ENCODE measurements at regions not wholly inside any gene's neighbourhood (a gene's known extent, or its start where the extent isn't known, plus 50 kb on each side); places are given as distances from the start of the nearest gene placed in this dataset.
"Not testable (repeated sequence)": the region's sequence is repeated elsewhere in the genome, so short reads cannot be mapped to it uniquely, and the experiment has no call there.

DNA sequence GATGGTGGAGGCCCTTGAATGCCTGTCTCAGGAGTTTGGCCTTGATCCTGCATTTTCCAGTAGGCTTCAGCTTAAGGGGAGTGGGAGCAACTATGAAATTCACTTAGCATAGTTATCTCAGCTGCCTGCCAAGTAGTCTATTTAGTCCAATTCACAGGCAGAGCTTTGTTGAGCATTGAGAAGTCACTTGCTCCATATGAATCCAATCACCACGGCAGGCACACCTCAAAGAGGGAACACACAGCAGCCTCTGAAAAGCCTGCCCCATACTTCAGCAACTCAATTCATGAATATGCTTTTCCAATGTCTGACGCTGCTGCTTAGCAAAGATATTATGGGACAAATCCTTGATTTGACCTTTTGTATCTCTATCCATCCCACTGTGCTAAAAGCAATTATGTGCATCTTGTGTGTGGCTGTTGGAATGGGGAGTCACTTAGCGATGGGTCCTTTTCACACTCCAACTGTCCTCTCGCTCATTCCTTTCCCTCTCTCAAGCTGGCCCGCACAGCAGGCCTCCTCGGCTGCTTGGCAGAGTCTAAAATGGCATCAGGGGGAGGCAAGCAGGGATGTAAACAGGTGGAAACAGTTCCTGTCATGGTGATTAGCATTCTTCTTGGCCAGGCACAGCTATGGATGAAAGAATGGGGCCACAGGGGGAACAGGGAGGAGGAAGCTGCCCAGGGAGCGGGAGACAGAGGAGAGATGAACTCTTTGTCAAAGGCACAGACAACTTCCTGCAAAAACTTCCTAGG lies 56.0 kb upstream of the LRPPRC start:
- no peaks in the 10 kb centered on the region for H3K4me1 Mint-ChIP-seq (ENCODE audit: low read depth)
- H3K4me3 Mint-ChIP-seq, result no peak overlapping the region
- H3K27me3 Mint-ChIP-seq, result no peaks in the 10 kb centered on the region
- no peak overlapping the region for H3K27ac Mint-ChIP-seq
- H3K9me3 Mint-ChIP-seq, result no peaks in the 10 kb centered on the region
- H3K36me3 Mint-ChIP-seq (ENCODE audit: low read depth), result no peaks in the 10 kb centered on the region

DNA sequence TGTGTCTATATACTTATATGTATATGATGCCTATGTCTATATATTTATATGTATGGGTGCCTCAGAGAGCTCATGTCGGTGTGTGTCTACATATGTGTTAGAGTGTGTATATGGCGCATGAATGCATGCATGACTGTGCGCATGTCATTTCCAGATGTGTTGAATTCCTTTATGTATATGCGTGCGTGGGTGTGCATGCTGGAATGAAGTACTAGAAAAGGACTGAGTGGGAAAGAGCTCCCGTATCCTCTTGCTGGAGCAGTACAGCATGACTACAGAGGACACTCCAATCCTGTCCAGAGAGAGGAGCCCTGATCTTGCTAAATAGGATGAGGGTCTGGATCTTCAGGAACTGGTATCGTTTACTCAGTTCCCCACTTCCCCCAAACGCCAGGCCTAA lies 56.8 kb upstream of the LRPPRC start:
- Mint-ChIP-seq H3K4me1 (ENCODE audit: low read depth) (no peaks in the 10 kb centered on the region), H3K27ac (no peak overlapping the region), H3K36me3 (ENCODE audit: low read depth) (no peaks in the 10 kb centered on the region), H3K27me3 (no peaks in the 10 kb centered on the region), H3K4me3 (no peak overlapping the region), H3K9me3 (no peaks in the 10 kb centered on the region)

DNA sequence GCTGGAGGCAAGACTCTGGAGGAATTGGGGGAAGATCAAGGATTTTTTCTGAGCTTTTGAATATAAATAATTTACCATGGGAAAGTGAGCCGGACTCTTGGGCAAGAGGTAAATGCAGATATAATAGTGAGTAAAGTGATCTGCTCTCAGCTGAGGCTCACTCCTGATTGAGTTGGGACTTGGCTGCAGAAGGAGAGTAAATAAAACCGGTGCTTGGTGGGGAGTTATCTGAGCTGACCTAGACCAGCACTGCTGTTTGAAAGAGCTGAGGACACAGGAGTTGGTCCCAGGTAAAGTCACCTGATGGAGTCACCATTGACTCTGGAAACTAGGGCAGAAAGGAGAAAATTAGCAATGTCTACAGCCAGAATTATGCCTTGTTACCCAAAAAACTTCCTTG lies 57.3 kb upstream of the LRPPRC start:
- Mint-ChIP-seq H3K36me3 (ENCODE audit: low read depth) (no peaks in the 10 kb centered on the region), H3K27me3 (no peaks in the 10 kb centered on the region), H3K4me3 (no peak overlapping the region), H3K27ac (no peak overlapping the region), H3K9me3 (no peaks in the 10 kb centered on the region), H3K4me1 (ENCODE audit: low read depth) (no peaks in the 10 kb centered on the region)

DNA sequence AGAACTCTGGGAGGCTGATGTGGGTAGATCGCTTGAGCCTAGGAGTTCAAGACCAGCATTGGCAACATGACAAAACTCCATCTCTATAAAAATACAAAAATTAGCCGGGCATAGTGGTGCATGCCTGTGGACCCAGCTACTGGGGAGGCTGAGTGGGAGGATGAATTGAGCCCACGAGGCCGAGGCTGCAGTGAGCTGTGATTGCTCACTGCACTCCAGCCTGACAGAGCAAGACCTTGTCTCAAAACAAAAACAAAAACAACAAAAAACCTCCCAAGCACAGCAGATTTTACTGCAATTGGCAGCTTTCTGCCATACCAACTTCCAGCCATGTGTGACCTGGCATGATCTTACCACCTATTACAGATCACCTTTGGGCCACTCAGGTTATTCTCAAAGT lies 57.7 kb upstream of the LRPPRC start:
- H3K27me3 Mint-ChIP-seq, result no peaks in the 10 kb centered on the region
- H3K4me1 Mint-ChIP-seq (ENCODE audit: low read depth), result no peaks in the 10 kb centered on the region
- H3K36me3 Mint-ChIP-seq (ENCODE audit: low read depth), result no peaks in the 10 kb centered on the region
- no peak overlapping the region for H3K4me3 Mint-ChIP-seq
- no peaks in the 10 kb centered on the region for H3K9me3 Mint-ChIP-seq
- no peak overlapping the region for H3K27ac Mint-ChIP-seq

DNA sequence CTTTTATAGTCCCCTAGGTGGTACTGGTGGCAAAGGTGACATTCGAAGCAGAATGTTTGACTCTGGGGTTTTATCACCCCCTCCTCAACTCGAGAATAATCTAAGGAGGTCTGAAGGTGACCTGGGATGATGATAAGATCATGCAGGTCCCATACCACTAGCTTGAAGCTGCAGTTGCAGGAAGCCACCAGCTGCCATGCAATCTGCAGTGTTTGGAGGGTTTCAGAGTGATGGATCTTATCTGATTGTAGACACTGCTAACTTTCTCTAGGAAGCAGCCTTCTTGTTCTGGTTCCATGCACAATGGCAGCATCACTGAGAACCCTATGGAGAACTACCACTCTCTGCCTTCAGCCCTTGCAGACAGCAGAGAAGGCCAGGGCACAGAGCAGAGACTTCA lies 59.4 kb upstream of the LRPPRC start:
- H3K4me1 Mint-ChIP-seq (ENCODE audit: low read depth), result no peaks in the 10 kb centered on the region

DNA sequence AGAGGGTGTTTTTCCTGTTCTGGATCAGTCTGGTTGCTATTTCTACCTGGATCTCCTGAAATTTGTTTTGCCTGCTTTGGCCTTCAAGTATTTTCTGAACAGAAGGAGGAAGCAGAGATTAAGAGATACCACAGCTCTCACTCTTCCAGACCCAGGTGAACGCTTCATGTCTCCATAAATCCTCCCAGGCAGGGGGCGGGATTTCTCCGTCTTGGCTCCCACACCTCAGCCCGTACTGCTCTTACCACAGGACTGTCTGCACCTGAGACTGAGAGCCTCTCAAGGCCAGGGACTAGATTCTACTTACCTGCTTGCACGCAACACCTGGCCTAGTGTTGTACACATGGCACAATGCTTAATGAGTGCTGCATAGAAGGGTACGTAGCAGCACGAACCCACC lies 59.9 kb upstream of the LRPPRC start:
- no peaks in the 10 kb centered on the region for H3K9me3 Mint-ChIP-seq
- no peaks in the 10 kb centered on the region for H3K27me3 Mint-ChIP-seq
- H3K4me1 Mint-ChIP-seq (ENCODE audit: low read depth), result no peaks in the 10 kb centered on the region
- no peak overlapping the region for H3K4me3 Mint-ChIP-seq
- no peaks in the 10 kb centered on the region for H3K36me3 Mint-ChIP-seq (ENCODE audit: low read depth)
- no peak overlapping the region for H3K27ac Mint-ChIP-seq

More for the DNA sequence above, 59.4 kb upstream of the LRPPRC start:
- no peak overlapping the region for H3K4me3 Mint-ChIP-seq
- H3K27ac Mint-ChIP-seq, result no peak overlapping the region
- H3K36me3 Mint-ChIP-seq (ENCODE audit: low read depth), result no peaks in the 10 kb centered on the region
- H3K9me3 Mint-ChIP-seq, result no peaks in the 10 kb centered on the region
- H3K27me3 Mint-ChIP-seq, result no peaks in the 10 kb centered on the region

DNA sequence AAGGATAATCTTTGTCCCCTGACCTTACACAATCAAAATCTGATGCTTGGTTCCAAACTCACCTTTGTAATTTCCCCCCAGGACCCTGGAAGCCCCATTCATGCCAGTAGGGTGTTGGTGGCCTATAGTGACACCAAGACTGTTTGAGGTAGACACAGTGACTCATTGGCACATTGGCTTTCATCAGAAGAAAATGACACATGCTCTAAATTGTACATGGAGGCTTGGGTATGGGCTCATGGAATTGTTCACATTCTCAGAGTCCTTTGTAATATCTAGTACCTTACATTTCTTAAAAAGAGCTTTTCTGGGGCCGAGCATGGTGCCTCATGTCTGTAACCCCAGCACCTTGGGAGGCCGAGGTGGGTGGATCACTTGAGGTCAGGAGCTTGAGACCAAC lies 61.2 kb upstream of the LRPPRC start:
- H3K27ac Mint-ChIP-seq, result no peak overlapping the region
- no peaks in the 10 kb centered on the region for H3K9me3 Mint-ChIP-seq
- H3K36me3 Mint-ChIP-seq (ENCODE audit: low read depth), result no peaks in the 10 kb centered on the region
- no peak overlapping the region for H3K4me3 Mint-ChIP-seq
- H3K4me1 Mint-ChIP-seq (ENCODE audit: low read depth), result no peaks in the 10 kb centered on the region
- H3K27me3 Mint-ChIP-seq, result no peaks in the 10 kb centered on the region

DNA sequence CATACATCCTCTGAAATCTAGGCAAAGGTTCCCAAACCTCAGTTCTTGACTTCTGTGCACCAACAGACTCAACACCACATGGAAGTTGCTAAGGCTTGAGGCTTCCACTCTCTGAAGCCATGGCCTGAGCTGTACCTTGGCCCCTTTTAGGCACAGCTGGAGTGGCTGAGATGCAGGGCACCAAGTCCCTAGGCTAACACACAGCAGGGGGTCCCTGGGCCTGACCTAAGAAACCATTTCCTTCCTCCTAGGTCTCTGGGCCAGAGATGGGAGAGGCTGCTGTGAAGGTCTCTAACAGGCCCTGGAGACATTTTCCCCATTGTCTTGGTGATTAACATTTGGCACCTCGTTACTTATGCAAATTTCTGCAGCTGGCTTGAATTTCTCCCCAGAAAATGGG lies 64.5 kb upstream of the LRPPRC start:
- not testable (repeated sequence) for H3K4me3 Mint-ChIP-seq; H3K9me3 Mint-ChIP-seq; H3K27ac Mint-ChIP-seq; H3K27me3 Mint-ChIP-seq; H3K4me1 Mint-ChIP-seq (ENCODE audit: low read depth); H3K36me3 Mint-ChIP-seq (ENCODE audit: low read depth)

DNA sequence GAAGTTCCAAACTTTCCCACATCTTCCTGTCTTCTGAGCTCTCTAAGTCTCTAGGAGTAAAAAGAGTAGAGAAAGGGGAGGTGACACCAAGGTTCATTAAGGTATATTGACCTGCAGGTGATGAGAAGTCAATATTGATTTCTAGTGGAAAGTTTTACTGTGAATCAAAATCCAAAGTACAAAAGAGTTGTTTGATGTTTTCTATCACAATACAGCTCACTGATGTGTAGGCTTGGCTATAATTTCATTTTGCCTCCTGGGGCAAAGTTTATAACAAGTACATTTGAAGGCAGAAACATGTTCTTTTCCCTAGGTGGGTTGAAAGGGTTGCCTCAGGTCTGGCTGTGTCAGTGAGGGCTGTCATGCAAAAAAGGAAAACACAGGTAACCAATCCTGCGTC lies 65.2 kb upstream of the LRPPRC start:
- no peaks in the 10 kb centered on the region for H3K4me1 Mint-ChIP-seq (ENCODE audit: low read depth)
- no peaks in the 10 kb centered on the region for H3K9me3 Mint-ChIP-seq
- no peak overlapping the region for H3K27ac Mint-ChIP-seq
- no peak overlapping the region for H3K4me3 Mint-ChIP-seq
- H3K27me3 Mint-ChIP-seq, result peaks cover 6% of the 10 kb centered on the region
- H3K36me3 Mint-ChIP-seq (ENCODE audit: low read depth), result no peaks in the 10 kb centered on the region

DNA sequence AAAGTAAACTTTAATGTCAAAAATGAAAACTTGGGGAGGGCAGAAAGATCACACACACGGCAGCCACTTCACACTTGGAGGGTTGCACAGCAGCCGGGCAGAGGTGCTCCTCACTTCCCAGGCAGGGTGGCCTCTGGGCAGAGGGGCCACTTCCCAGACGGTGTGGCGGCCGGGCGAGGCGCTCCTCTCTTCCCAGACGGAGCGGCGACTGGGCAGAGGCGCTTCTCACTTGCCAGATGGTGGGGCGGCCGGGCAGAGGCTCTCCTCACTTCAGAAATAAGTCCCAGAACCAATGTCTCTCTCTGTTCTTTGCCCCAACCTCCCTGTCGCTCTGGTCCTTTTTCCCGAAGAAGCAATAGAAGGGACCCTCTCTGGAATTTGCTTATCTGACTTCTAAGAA lies 65.7 kb upstream of the LRPPRC start:
- Mint-ChIP-seq H3K27me3 (peaks cover 6% of the 10 kb centered on the region), H3K9me3 (no peaks in the 10 kb centered on the region), H3K4me3 (no peak overlapping the region), H3K27ac (no peak overlapping the region), H3K4me1 (ENCODE audit: low read depth) (no peaks in the 10 kb centered on the region), H3K36me3 (ENCODE audit: low read depth) (no peaks in the 10 kb centered on the region)

DNA sequence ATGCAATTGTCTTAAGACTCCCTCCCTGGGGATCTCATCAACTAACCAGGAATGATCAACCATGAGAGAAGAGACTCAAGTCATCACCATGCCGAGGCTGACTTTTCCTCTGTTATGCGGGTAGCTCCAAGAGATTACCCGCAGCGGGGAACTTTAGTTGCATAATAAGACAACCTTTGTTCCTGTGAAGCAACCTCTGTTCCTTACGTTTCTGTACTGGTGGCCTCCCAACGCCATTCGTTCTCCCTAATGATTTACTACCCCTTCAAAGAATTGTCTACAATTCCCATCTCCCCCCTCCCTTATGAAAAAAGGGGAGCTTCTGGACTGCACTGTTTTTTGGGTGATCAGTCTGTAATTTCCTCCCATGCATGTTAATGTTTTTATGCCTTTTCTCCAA lies 66.1 kb upstream of the LRPPRC start:
- H3K4me3 Mint-ChIP-seq, result no peak overlapping the region
- H3K27ac Mint-ChIP-seq, result no peak overlapping the region
- H3K9me3 Mint-ChIP-seq, result no peaks in the 10 kb centered on the region
- H3K27me3 Mint-ChIP-seq, result peaks cover 6% of the 10 kb centered on the region
- no peaks in the 10 kb centered on the region for H3K36me3 Mint-ChIP-seq (ENCODE audit: low read depth)
- no peaks in the 10 kb centered on the region for H3K4me1 Mint-ChIP-seq (ENCODE audit: low read depth)

DNA sequence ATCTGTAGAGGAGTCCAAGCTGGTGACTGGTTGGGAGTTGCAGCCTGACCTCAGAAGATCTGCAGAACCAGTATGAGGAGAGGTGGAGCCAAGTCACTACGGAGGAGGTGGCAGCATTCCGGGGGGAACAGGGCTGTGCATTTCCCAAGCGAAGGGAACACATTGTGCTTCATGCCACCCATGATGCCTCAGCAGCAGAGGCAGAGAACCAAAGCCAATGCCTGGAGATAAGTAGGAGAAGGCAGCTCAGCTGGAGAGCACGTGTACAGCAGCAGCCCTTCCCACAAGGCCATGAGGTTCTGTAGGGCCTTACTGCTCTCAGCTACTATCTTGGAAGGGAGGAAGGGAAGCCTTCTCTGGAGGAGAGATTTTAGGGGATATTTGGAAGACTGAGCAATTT lies 67.2 kb upstream of the LRPPRC start:
- no peaks in the 10 kb centered on the region for H3K36me3 Mint-ChIP-seq (ENCODE audit: low read depth)
- no peak overlapping the region for H3K27ac Mint-ChIP-seq
- no peaks in the 10 kb centered on the region for H3K4me1 Mint-ChIP-seq (ENCODE audit: low read depth)
- H3K4me3 Mint-ChIP-seq, result no peak overlapping the region
- peaks cover 6% of the 10 kb centered on the region for H3K27me3 Mint-ChIP-seq
- H3K9me3 Mint-ChIP-seq, result no peaks in the 10 kb centered on the region

DNA sequence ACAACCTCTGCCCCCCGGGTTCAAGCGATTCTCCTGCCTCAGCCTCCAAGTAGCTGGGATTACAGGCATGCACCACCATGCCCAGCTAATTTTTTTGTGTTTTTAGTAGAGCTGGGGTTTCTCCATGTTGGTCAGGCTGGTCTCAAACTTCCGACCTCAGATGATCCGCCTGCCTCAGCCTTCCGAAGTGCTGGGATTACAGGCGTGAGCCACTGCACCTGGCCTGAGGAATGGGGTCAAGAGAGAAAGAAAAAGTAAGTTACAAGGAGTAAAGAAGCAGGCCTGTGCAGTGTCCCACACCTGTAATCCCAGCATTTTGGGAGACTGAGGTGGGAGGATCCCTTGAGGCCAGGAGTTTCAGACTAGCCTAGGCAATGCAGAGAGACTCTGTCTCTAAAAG lies 68.5 kb upstream of the LRPPRC start:
- not testable (repeated sequence) for H3K4me3 Mint-ChIP-seq; H3K27me3 Mint-ChIP-seq; H3K36me3 Mint-ChIP-seq (ENCODE audit: low read depth); H3K9me3 Mint-ChIP-seq; H3K27ac Mint-ChIP-seq; H3K4me1 Mint-ChIP-seq (ENCODE audit: low read depth)

DNA sequence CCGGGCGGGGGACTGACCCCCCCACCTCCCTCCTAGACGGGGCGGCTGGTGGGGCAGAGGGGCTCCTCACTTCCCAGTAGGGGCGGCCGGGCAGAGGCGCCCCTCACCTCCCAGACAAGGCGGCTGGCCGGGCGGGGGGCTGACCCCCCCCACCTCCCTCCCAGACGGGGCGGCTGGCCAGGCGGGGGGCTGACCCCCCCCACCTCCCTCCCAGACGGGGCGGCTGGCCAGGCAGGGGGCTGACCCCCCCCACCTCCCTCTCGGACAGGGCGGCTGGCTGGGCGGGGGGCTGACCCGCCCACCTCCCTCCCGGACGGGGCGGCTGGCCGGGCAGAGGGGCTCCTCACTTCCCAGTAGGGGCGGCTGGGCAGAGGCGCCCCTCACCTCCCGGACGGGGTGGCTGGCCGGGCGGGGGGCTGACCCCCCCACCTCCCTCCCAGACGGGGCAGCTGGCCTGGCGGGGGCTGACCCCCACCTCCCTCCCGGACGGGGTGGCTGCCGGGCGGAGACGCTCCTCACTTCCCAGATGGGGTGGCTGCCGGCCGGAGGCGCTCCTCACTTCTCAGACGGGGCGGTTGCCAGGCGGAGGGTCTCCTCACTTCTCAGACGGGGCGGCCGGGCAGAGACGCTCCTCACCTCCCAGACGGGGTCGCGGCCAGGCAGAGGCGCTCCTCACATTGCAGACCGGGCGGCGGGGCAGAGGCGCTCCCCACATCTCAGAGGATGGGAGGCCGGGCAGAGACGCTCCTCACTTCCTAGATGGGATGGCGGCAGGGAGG lies 71.4 kb upstream of the LRPPRC start:
- H3K36me3 Mint-ChIP-seq (ENCODE audit: low read depth); H3K27ac Mint-ChIP-seq; H3K4me1 Mint-ChIP-seq (ENCODE audit: low read depth); H3K9me3 Mint-ChIP-seq; H3K4me3 Mint-ChIP-seq: not testable (repeated sequence)
- H3K27me3 Mint-ChIP-seq, result peaks cover 15% of the 10 kb centered on the region

DNA sequence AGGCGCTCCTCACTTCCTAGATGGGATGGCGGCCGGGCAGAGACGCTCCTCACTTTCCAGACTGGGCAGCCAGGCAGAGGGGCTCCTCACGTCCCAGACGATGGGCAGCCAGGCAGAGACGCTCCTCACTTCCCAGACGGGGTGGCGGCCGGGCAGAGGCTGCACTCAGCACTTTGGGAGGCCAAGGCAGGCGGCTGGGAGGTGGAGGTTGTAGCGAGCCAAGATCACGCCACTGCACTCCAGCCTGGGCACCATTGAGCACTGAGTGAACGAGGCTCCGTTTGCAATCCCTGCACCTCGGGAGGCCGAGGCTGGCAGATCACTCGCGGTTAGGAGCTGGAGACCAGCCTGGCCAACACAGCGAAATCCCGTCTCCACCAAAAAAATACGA lies 72.0 kb upstream of the LRPPRC start:
- not testable (repeated sequence) for H3K9me3 Mint-ChIP-seq; H3K27ac Mint-ChIP-seq; H3K4me1 Mint-ChIP-seq (ENCODE audit: low read depth); H3K36me3 Mint-ChIP-seq (ENCODE audit: low read depth); H3K4me3 Mint-ChIP-seq
- peaks cover 15% of the 10 kb centered on the region for H3K27me3 Mint-ChIP-seq

All from stimulated activated naive CD8-positive, alpha-beta T cell treated with anti-CD3 and anti-CD28 coated beads, Interleukin-15, Interleukin-2, amounts not matched to agents 100 ng/mL and 50 ng/mL, for 24 hours (primary cell).